ENCODE measurements at regions not wholly inside any gene's neighbourhood (a gene's known extent, or its start where the extent isn't known, plus 50 kb on each side); places are given as distances from the start of the nearest gene placed in this dataset.

GRCh38 chr2:65671670-65672242 is 239.4 kb upstream of the SPRED2 start:
- Histone ChIP-seq H3K56ac (replicated peaks; ENCODE audit: insufficient read length, low read depth, low read length) (no peak overlapping the region), H2AFZ (ENCODE audit: low read length) (no peak overlapping the region), H4K8ac (ENCODE audit: extremely low read depth, insufficient read depth, low read length) (no peak overlapping the region), H4K5ac (ENCODE audit: insufficient read length, low read depth, low read length) (no peak overlapping the region), H3K9ac (replicated peaks in 1 of 4; ENCODE audit: extremely low read depth in 1 of 4, low read depth in 3 of 4, low read length in 3 of 4) (no peak overlapping the region), H2AK5ac (ENCODE audit: low read depth, low read length) (no peak overlapping the region), H3K23ac (ENCODE audit: insufficient read length) (no peak overlapping the region), H4K91ac (replicated peaks; ENCODE audit: insufficient read length, low read length) (no peak overlapping the region), H3K79me1 (ENCODE audit: low read depth, low read length) (no peaks in the 10 kb centered on the region), H3K4me1 (replicated peaks in 1 of 4; ENCODE audit: control insufficient read depth in 3 of 4, insufficient read depth in 4 of 4, low read length in 3 of 4) (no peaks in the 10 kb centered on the region), H2BK120ac (replicated peaks; ENCODE audit: low read depth, low read length) (no peak overlapping the region), H3K36me3 (ENCODE audit: control insufficient read depth in 2 of 4, insufficient read depth in 4 of 4, low read length in 3 of 4) (no peaks in the 10 kb centered on the region), H3K4me3 (ENCODE audit: extremely low read depth in 1 of 4, insufficient read depth in 2 of 4, low read depth in 3 of 4, low read length in 4 of 4) (no peak overlapping the region), H3K4me2 (ENCODE audit: insufficient read depth in 1 of 2, low read depth in 2 of 2, low read length in 2 of 2) (no peak overlapping the region), H3K9me3 (ENCODE audit: insufficient read depth in 2 of 2, low read depth in 1 of 2, low read length in 1 of 2) (peaks cover 13 to 17% of the 10 kb centered on the region in 2 experiments; a peak in 3 of 4 replicates), H2BK12ac (ENCODE audit: low read depth, low read length) (no peak overlapping the region), H3K23me2 (ENCODE audit: low read depth, low read length) (no peaks in the 10 kb centered on the region), H2BK15ac (ENCODE audit: low read length) (no peak overlapping the region), H3K18ac (ENCODE audit: extremely low read depth, low read length) (no peak overlapping the region), H3K27me3 (replicated peaks in 1 of 4; ENCODE audit: control insufficient read depth in 3 of 4, extremely low read depth in 1 of 4, insufficient read depth in 3 of 4, low read length in 3 of 4) (no peaks in the 10 kb centered on the region), H2BK20ac (ENCODE audit: low read length) (no peak overlapping the region), H3K14ac (ENCODE audit: insufficient read length) (no peak overlapping the region), H3K4ac (replicated peaks; ENCODE audit: insufficient read length, low read depth, low read length) (no peak overlapping the region), H3K27ac (ENCODE audit: low read depth, low read length) (no peak overlapping the region), H3K79me2 (ENCODE audit: control insufficient read depth in 1 of 2, insufficient read depth in 2 of 2, low read length in 2 of 2) (no peaks in the 10 kb centered on the region), H2BK5ac (ENCODE audit: low read depth, low read length) (no peak overlapping the region), H4K20me1 (replicated peaks in 1 of 2; ENCODE audit: control insufficient read depth in 1 of 2, insufficient read depth in 2 of 2, low read length in 2 of 2) (no peaks in the 10 kb centered on the region)
- 94% methylated on average over 2 of the region's 2 CpGs; no CpG with 5 or more reads in 1 of the 2 experiments for WGBS, 2 experiments (ENCODE audit: extremely low coverage in 1 of 2, insufficient coverage in 1 of 2, insufficient read length in 1 of 2, insufficient replicate concordance in 2 of 2, low coverage in 1 of 2, low lambda C conversion rate in 2 of 2, missing lambda C conversion rate in 1 of 2)
- ChIA-PET POLR2A (ENCODE audit: partially characterized antibody) (no interaction called here), CTCF (ENCODE audit: partially characterized antibody) (interaction anchor here (1.0 to 1.7 kb wide), 7 partner anchors 9 to 39 kb away, joined by 3 to 5 read pairs (median 4); no protein-coding TSS in a partner anchor)
- no peak for FAIRE-seq
- no peak for DNase-seq (ENCODE audit: low read depth in 1 of 2, low spot score in 2 of 2)
- TF ChIP-seq TEAD4 (IDR thresholded peaks at IDR 0.05; ENCODE audit: low read depth, low read length) (no peak), JUND (IDR thresholded peaks at IDR 0.05; ENCODE audit: low read length) (no peak), CTCF (IDR thresholded peaks at IDR 0.05; ENCODE audit: control extremely low read depth in 1 of 3, insufficient read depth in 1 of 3, low read depth in 1 of 3, low read length in 3 of 3) (peak in 1 of 3 experiments; percentile 11; a peak in 1 of 4 replicates), YY1 (IDR thresholded peaks at IDR 0.05; ENCODE audit: low read depth, low read length) (no peak), SIX5 (IDR thresholded peaks at IDR 0.05; ENCODE audit: low read depth, low read length) (no peak), CBX8 (IDR thresholded peaks at IDR 0.05; ENCODE audit: borderline replicate concordance, low read depth, low read length) (no peak), POU5F1 (IDR thresholded peaks at IDR 0.05; ENCODE audit: low read depth, low read length) (no peak), RAD21 (IDR thresholded peaks at IDR 0.05 in 1 of 2, conservative IDR thresholded peaks at IDR 0.05 in 1 of 2; ENCODE audit: low read depth in 2 of 2, low read length in 2 of 2) (peak in 1 of 2 experiments; percentile 14; a peak in 1 of 4 replicates)
